CD14-positive monocyte (primary cell): ENCODE measurements at regions not wholly inside any gene's neighbourhood (a gene's known extent, or its start where the extent isn't known, plus 50 kb on each side); places are given as distances from the start of the nearest gene placed in this dataset.

ENCODE experiments used
- DNase-seq, 3 donors: peaks; one replicate each; pipeline ENCODE4 v3.0.0-alpha.2; 2011 to 2022
- H2AFZ ChIP-seq: 2 replicates; pipeline ENCODE4 v1.6.0; 2012; ENCODE audit warnings: mild to moderate bottlenecking, low read depth, low read length, inconsistent platforms; ENCODE audit not compliant: insufficient read depth, poor library complexity, severe bottlenecking
- H3K27ac ChIP-seq, 2 donors: 1 replicate in 1 of 2; 2 replicates in 1 of 2; pipeline ENCODE4 v1.5.1; 2012 to 2013; ENCODE audit warnings: low read length in 2 of 2, control low read depth in 1 of 2, inconsistent platforms in 1 of 2, low read depth in 1 of 2, mild to moderate bottlenecking in 1 of 2
- H3K27me3 ChIP-seq, 2 donors: one replicate each; pipeline versions ENCODE4 v1.6.0 to v1.6.1; 2011 to 2013; ENCODE audit warnings: low read length in 2 of 2; ENCODE audit not compliant: control insufficient read depth in 2 of 2, insufficient read depth in 2 of 2
- H3K36me3 ChIP-seq, 2 donors: replicated peaks in 1 of 2; 1 replicate in 1 of 2; 2 replicates in 1 of 2; pipeline versions ENCODE4 v1.5.1 to v1.6.1; 2012 to 2013; ENCODE audit warnings: low read length in 2 of 2, control low read depth in 1 of 2, inconsistent platforms in 1 of 2, mild to moderate bottlenecking in 1 of 2; ENCODE audit not compliant: insufficient read depth in 2 of 2, control insufficient read depth in 1 of 2
- H3K4me1 ChIP-seq, 2 donors: 1 replicate in 1 of 2; 2 replicates in 1 of 2; pipeline versions ENCODE4 v1.5.1 to v1.6.1; 2012 to 2013; ENCODE audit warnings: low read length in 2 of 2, control low read depth in 1 of 2, inconsistent platforms in 1 of 2, mild to moderate bottlenecking in 1 of 2, moderate library complexity in 1 of 2; ENCODE audit not compliant: insufficient read depth in 2 of 2, control insufficient read depth in 1 of 2
- H3K4me2 ChIP-seq: replicated peaks from 2 replicates; pipeline ENCODE3; 2012; ENCODE audit warnings: low read length, moderate library complexity, mild to moderate bottlenecking; ENCODE audit not compliant: poor library complexity, severe bottlenecking; ENCODE audit errors: extremely low read depth
- H3K4me3 ChIP-seq, 3 experiments: fragments of 200-600 bp in 1 of 3; sonication (generic) in 1 of 3; replicated peaks in 1 of 3; 1 replicate in 2 of 3; 2 replicates in 1 of 3; pipeline ENCODE4 v1.5.1; 2011 to 2013; ENCODE audit warnings: low read length in 3 of 3, mild to moderate bottlenecking in 3 of 3, control low read depth in 2 of 3, low read depth in 2 of 3, inconsistent platforms in 1 of 3, moderate library complexity in 1 of 3
- H3K79me2 ChIP-seq: 2 replicates; pipeline ENCODE4 v1.6.0; 2012; ENCODE audit warnings: mild to moderate bottlenecking, control low read depth, inconsistent platforms, low read length, moderate library complexity; ENCODE audit not compliant: insufficient read depth
- H3K9ac ChIP-seq: 2 replicates; pipeline ENCODE4 v1.6.0; 2017; ENCODE audit warnings: low read length, mild to moderate bottlenecking; ENCODE audit not compliant: insufficient read depth, poor library complexity, severe bottlenecking
- H3K9me3 ChIP-seq, 2 donors: replicated peaks in 1 of 2; 1 replicate in 1 of 2; 2 replicates in 1 of 2; pipeline versions ENCODE4 v1.5.1 to v1.6.1; 2012 to 2013; ENCODE audit warnings: low read length in 2 of 2, control low read depth in 1 of 2; ENCODE audit not compliant: control insufficient read depth in 1 of 2, insufficient read depth in 1 of 2
- H4K20me1 ChIP-seq: 2 replicates; pipeline ENCODE4 v1.6.0; 2012; ENCODE audit warnings: mild to moderate bottlenecking, low read length, control low read depth, moderate library complexity; ENCODE audit not compliant: insufficient read depth
- H3K27ac Mint-ChIP-seq, 7 donors: one replicate each; pipeline ENCODE4 v1.8.0; 2020; ENCODE audit warnings: mild to moderate bottlenecking in 7 of 7, mixed read lengths in 7 of 7, moderate library complexity in 6 of 7, inconsistent platforms in 2 of 7
- H3K27me3 Mint-ChIP-seq, 3 donors: one replicate each; pipeline ENCODE4 v1.8.0; 2021 to 2022; ENCODE audit warnings: low read depth in 3 of 3, mild to moderate bottlenecking in 3 of 3, mixed read lengths in 3 of 3, moderate library complexity in 3 of 3, inconsistent platforms in 1 of 3
- H3K36me3 Mint-ChIP-seq, 2 donors: one replicate each; pipeline ENCODE4 v1.8.0; 2020; ENCODE audit warnings: mixed read lengths in 2 of 2, inconsistent platforms in 1 of 2, mild to moderate bottlenecking in 1 of 2
- H3K4me1 Mint-ChIP-seq: one replicate; pipeline ENCODE4 v1.8.0; 2020; ENCODE audit warnings: mild to moderate bottlenecking, mixed read lengths
- H3K4me3 Mint-ChIP-seq, 2 donors: one replicate each; pipeline ENCODE4 v1.8.0; 2020; ENCODE audit warnings: mild to moderate bottlenecking in 2 of 2, mixed read lengths in 2 of 2, moderate library complexity in 1 of 2
- H3K9me3 Mint-ChIP-seq, 7 donors: one replicate each; pipeline ENCODE4 v1.8.0; 2020 to 2022; ENCODE audit warnings: mixed read lengths in 7 of 7, mild to moderate bottlenecking in 6 of 7, moderate library complexity in 6 of 7, inconsistent platforms in 2 of 7
- CTCF ChIP-seq: fragments of 200-600 bp; IDR thresholded peaks from one replicate; pipeline ENCODE4 v1.8.0; 2022; ENCODE audit warnings: antibody characterized with exemption, mild to moderate bottlenecking
- WGBS: methylation state at CpG from one replicate; pipeline ENCODE4 v1.1.5; 2013; ENCODE audit warnings: missing lambda C conversion rate; ENCODE audit not compliant: insufficient coverage; 5-methylcytosine and 5-hydroxymethylcytosine counted together
- intact Hi-C, 2 donors: fragments of 100-400 bp; cut with micrococcal nuclease; formaldehyde crosslinking; loops; one replicate each; pipeline versions ENCODE4 v1.15.0 to v1.15.1; 2023

GRCh38 chr13:84954636-84955035 is 844.6 kb downstream of the SLITRK6 start:
- WGBS, result no CpG with 5 or more reads among the region's 1 CpG
- Histone ChIP-seq H4K20me1 (no peaks in the 10 kb centered on the region), H3K9me3 (no peaks in the 10 kb centered on the region), H3K4me2 (no peak overlapping the region), H3K4me1 (no peaks in the 10 kb centered on the region), H3K4me3 (no peak overlapping the region), H3K79me2 (no peaks in the 10 kb centered on the region), H3K36me3 (no peaks in the 10 kb centered on the region), H3K27me3 (no peaks in the 10 kb centered on the region), H3K27ac (no peak overlapping the region), H2AFZ (no peak overlapping the region), H3K9ac (no peak overlapping the region)
- no peak for DNase-seq
- Mint-ChIP-seq H3K27me3 (no peaks in the 10 kb centered on the region), H3K9me3 (peaks cover 2 to 11% (median 3%) of the 10 kb centered on the region in 7 donors), H3K4me1 (no peaks in the 10 kb centered on the region), H3K27ac (no peak overlapping the region), H3K36me3 (no peaks in the 10 kb centered on the region), H3K4me3 (no peak overlapping the region)
- no peak for TF ChIP-seq CTCF
- intact Hi-C loops, result no loop called here

- peaks cover 4% of the 10 kb centered on the region for H3K4me1 Mint-ChIP-seq
- no peak for DNase-seq
- H3K4me3 Mint-ChIP-seq, result no peak overlapping the region
- H3K4me2 ChIP-seq, result no peak overlapping the region
- H4K20me1 ChIP-seq, result no peaks in the 10 kb centered on the region
- no peak overlapping the region for H3K9ac ChIP-seq
- no peak for TF ChIP-seq CTCF
- H3K4me3 ChIP-seq, result no peak overlapping the region
- H3K9me3 Mint-ChIP-seq, result peaks cover 2 to 12% (median 5%) of the 10 kb centered on the region in 7 donors
- intact Hi-C loops, result no loop called here
- no peaks in the 10 kb centered on the region for H3K36me3 ChIP-seq
- no peaks in the 10 kb centered on the region for H3K27me3 Mint-ChIP-seq
- H3K79me2 ChIP-seq, result no peaks in the 10 kb centered on the region
- H3K9me3 ChIP-seq, result no peaks in the 10 kb centered on the region
- no CpG with 5 or more reads among the region's 1 CpG for WGBS
- no peak overlapping the region for H2AFZ ChIP-seq
- no peak overlapping the region for H3K27ac ChIP-seq
- no peaks in the 10 kb centered on the region for H3K4me1 ChIP-seq
- H3K27me3 ChIP-seq, result no peaks in the 10 kb centered on the region
- H3K27ac Mint-ChIP-seq, result no peak overlapping the region
- no peaks in the 10 kb centered on the region for H3K36me3 Mint-ChIP-seq
These were observed 848.1 kb downstream of the SLITRK6 start for GRCh38 chr13:84951128-84951527.
